Breast epithelium (tissue), 3 donors: ENCODE measurements at regions not wholly inside any gene's neighbourhood (a gene's known extent, or its start where the extent isn't known, plus 50 kb on each side); places are given as distances from the start of the nearest gene placed in this dataset.

ENCODE experiments used
- CTCF ChIP-seq, 3 donors: fragments of 450-650 bp; IDR thresholded peaks; one replicate each; pipeline ENCODE4 v1.5.1; 2016 to 2017; ENCODE audit warnings: antibody characterized with exemption in 3 of 3, mild to moderate bottlenecking in 3 of 3, moderate library complexity in 3 of 3
- POLR2A ChIP-seq: fragments of 450-650 bp; IDR thresholded peaks from one replicate; pipeline ENCODE4 v1.6.1; 2016; ENCODE audit warnings: antibody characterized with exemption, mild to moderate bottlenecking, moderate library complexity
- POLR2AphosphoS5 ChIP-seq, 3 donors: sonication (generic); formaldehyde crosslinking; IDR thresholded peaks; one replicate each; pipeline ENCODE4 v1.6.1; 2017; ENCODE audit warnings: antibody characterized with exemption in 3 of 3

- TF ChIP-seq CTCF (IDR thresholded peaks at IDR 0.05) (no peak), POLR2A (no peak), POLR2AphosphoS5 (IDR thresholded peaks at IDR 0.05) (no peak)
Measured at GRCh38 chr7:49125246-49125645, 200.9 kb downstream of the CDC14C start.
